ENCODE measurements at regions not wholly inside any gene's neighbourhood (a gene's known extent, or its start where the extent isn't known, plus 50 kb on each side); places are given as distances from the start of the nearest gene placed in this dataset.

DNA sequence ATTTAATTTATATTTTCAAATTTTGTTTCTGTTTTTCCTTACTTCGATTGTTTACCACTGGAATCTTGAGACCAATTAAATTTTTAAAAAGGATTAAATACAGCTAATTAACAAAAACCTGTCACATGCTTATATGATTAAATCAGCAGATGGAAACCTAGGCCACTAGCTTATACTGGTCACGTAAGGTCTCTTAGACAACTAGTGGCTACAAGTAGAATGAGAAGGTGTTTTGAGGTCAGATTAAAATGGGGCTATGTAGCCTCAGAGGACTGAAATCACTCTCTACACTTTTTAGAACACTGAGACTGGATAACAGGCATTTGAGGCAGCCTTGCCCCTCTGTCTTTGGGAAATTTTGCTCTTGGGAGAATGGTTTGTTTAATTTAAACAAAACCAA lies 246.5 kb upstream of the ONECUT1 start:
- no peak overlapping the region for H3K27ac Mint-ChIP-seq
- no peak overlapping the region for H3K4me3 Mint-ChIP-seq
- Histone ChIP-seq H3K27ac (no peak overlapping the region), H3F3A (ENCODE audit: low read depth) (no peaks in the 10 kb centered on the region), H3K4me2 (no peak overlapping the region), H3K4me1 (peaks cover 8% of the 10 kb centered on the region), H3K36me3 (no peaks in the 10 kb centered on the region), H3K9me3 (ENCODE audit: low read depth) (no peaks in the 10 kb centered on the region), H3K4me3 (no peak overlapping the region), H3K79me2 (ENCODE audit: low read depth) (no peaks in the 10 kb centered on the region), H3K27me3 (no peaks in the 10 kb centered on the region), H3K9ac (no peak overlapping the region), H4K20me1 (ENCODE audit: low read depth) (no peaks in the 10 kb centered on the region), H2AFZ (replicated peaks) (no peak overlapping the region)
- peaks cover 10% of the 10 kb centered on the region for H3K27me3 Mint-ChIP-seq (ENCODE audit: insufficient read depth, low read depth)
- H3K4me1 Mint-ChIP-seq = peaks cover 22% of the 10 kb centered on the region
- no peaks in the 10 kb centered on the region for H3K9me3 Mint-ChIP-seq
- H3K36me3 Mint-ChIP-seq = no peaks in the 10 kb centered on the region
- TF ChIP-seq, protein P1, sequence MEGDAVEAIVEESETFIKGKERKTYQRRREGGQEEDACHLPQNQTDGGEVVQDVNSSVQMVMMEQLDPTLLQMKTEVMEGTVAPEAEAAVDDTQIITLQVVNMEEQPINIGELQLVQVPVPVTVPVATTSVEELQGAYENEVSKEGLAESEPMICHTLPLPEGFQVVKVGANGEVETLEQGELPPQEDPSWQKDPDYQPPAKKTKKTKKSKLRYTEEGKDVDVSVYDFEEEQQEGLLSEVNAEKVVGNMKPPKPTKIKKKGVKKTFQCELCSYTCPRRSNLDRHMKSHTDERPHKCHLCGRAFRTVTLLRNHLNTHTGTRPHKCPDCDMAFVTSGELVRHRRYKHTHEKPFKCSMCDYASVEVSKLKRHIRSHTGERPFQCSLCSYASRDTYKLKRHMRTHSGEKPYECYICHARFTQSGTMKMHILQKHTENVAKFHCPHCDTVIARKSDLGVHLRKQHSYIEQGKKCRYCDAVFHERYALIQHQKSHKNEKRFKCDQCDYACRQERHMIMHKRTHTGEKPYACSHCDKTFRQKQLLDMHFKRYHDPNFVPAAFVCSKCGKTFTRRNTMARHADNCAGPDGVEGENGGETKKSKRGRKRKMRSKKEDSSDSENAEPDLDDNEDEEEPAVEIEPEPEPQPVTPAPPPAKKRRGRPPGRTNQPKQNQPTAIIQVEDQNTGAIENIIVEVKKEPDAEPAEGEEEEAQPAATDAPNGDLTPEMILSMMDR (IDR thresholded peaks at IDR 0.05) = no peak
- no peak for TF ChIP-seq EZH2 (IDR thresholded peaks at IDR 0.05)
- TF ChIP-seq EZH2phosphoT487 (IDR thresholded peaks at IDR 0.05) = no peak
- no peak for DNase-seq (ENCODE audit: low spot score)

GRCh38 chr15:53034767-53035245 lies 244.7 kb upstream of the ONECUT1 start:
- Mint-ChIP-seq H3K4me1 (peaks cover 22% of the 10 kb centered on the region), H3K9me3 (no peaks in the 10 kb centered on the region), H3K27ac (peak overlapping the region; percentile 62), H3K4me3 (no peak overlapping the region), H3K27me3 (ENCODE audit: insufficient read depth, low read depth) (peaks cover 10% of the 10 kb centered on the region), H3K36me3 (no peaks in the 10 kb centered on the region)
- Histone ChIP-seq H2AFZ (replicated peaks) (no peak overlapping the region), H3K27ac (no peak overlapping the region), H4K20me1 (ENCODE audit: low read depth) (no peaks in the 10 kb centered on the region), H3K27me3 (no peaks in the 10 kb centered on the region), H3K9ac (no peak overlapping the region), H3K9me3 (ENCODE audit: low read depth) (no peaks in the 10 kb centered on the region), H3K4me2 (no peak overlapping the region), H3K4me1 (peaks cover 8% of the 10 kb centered on the region), H3K36me3 (no peaks in the 10 kb centered on the region), H3F3A (ENCODE audit: low read depth) (no peaks in the 10 kb centered on the region), H3K4me3 (no peak overlapping the region), H3K79me2 (ENCODE audit: low read depth) (no peaks in the 10 kb centered on the region)
- no peak for TF ChIP-seq EZH2 (IDR thresholded peaks at IDR 0.05)
- TF ChIP-seq, protein P1 (IDR thresholded peaks at IDR 0.05) = no peak
- no peak for TF ChIP-seq EZH2phosphoT487 (IDR thresholded peaks at IDR 0.05)
- no peak for DNase-seq (ENCODE audit: low spot score)

- H3K9me3 ChIP-seq (ENCODE audit: low read depth) = no peaks in the 10 kb centered on the region
- no peak overlapping the region for H3K9ac ChIP-seq
- H3K27ac Mint-ChIP-seq = no peak overlapping the region
Measured at GRCh38 chr15:53033709-53034108, 243.6 kb upstream of the ONECUT1 start.

More at GRCh38 chr15:53033709-53034108, 243.6 kb upstream of the ONECUT1 start:
- Histone ChIP-seq H3K27me3 (no peaks in the 10 kb centered on the region), H3F3A (ENCODE audit: low read depth) (no peaks in the 10 kb centered on the region), H3K4me3 (no peak overlapping the region), H3K36me3 (no peaks in the 10 kb centered on the region), H3K4me2 (no peak overlapping the region), H3K27ac (no peak overlapping the region), H3K4me1 (peaks cover 8% of the 10 kb centered on the region), H4K20me1 (ENCODE audit: low read depth) (no peaks in the 10 kb centered on the region), H3K79me2 (ENCODE audit: low read depth) (no peaks in the 10 kb centered on the region), H2AFZ (replicated peaks) (no peak overlapping the region)
- Mint-ChIP-seq H3K9me3 (no peaks in the 10 kb centered on the region), H3K27me3 (ENCODE audit: insufficient read depth, low read depth) (peaks cover 10% of the 10 kb centered on the region), H3K36me3 (no peaks in the 10 kb centered on the region), H3K4me3 (no peak overlapping the region), H3K4me1 (peaks cover 18% of the 10 kb centered on the region)
- TF ChIP-seq, protein P1 (IDR thresholded peaks at IDR 0.05) = no peak
- TF ChIP-seq EZH2phosphoT487 (IDR thresholded peaks at IDR 0.05) (no peak), EZH2 (IDR thresholded peaks at IDR 0.05) (no peak)
- no peak for DNase-seq (ENCODE audit: low spot score)
